ENCODE measurements at regions not wholly inside any gene's neighbourhood (a gene's known extent, or its start where the extent isn't known, plus 50 kb on each side); places are given as distances from the start of the nearest gene placed in this dataset.
"Not testable (repeated sequence)": the region's sequence is repeated elsewhere in the genome, so short reads cannot be mapped to it uniquely, and the experiment has no call there.

GRCh38 chrX:113473418-113473817, 632.8 kb upstream of the AMOT start:
- H3K4me1 ChIP-seq (replicated peaks) = no peaks in the 10 kb centered on the region
- H3K9me3 ChIP-seq = no peaks in the 10 kb centered on the region
- no peaks in the 10 kb centered on the region for H3K36me3 ChIP-seq
- intact Hi-C loops (cut with DNase I) = no loop called here
- DNase-seq (ENCODE audit: low spot score) = no peak
- no peak for TF ChIP-seq CTCF (IDR thresholded peaks at IDR 0.05)
- no peak for TF ChIP-seq POLR2A (IDR thresholded peaks at IDR 0.05)
- no peak for TF ChIP-seq POLR2AphosphoS5 (IDR thresholded peaks at IDR 0.05)
- 74% methylated on average over 3 of the region's 3 CpGs for WGBS
- no peak overlapping the region for H3K27ac ChIP-seq
- no peak overlapping the region for H3K4me3 ChIP-seq
- no peaks in the 10 kb centered on the region for H3K27me3 ChIP-seq (replicated peaks; ENCODE audit: insufficient read depth)

- H3K36me3 ChIP-seq; H3K4me1 ChIP-seq (replicated peaks); DNase-seq (ENCODE audit: low spot score); intact Hi-C loops (cut with DNase I); H3K4me3 ChIP-seq; H3K27ac ChIP-seq; H3K9me3 ChIP-seq; H3K27me3 ChIP-seq (replicated peaks; ENCODE audit: insufficient read depth): not testable (repeated sequence)
- WGBS = 84% methylated on average over 5 of the region's 5 CpGs
Observed at GRCh38 chrX:113473015-113473414, 632.4 kb upstream of the AMOT start.

GRCh38 chrX:113470166-113470565, 629.5 kb upstream of the AMOT start:
- H3K27ac ChIP-seq = no peak overlapping the region
- no peaks in the 10 kb centered on the region for H3K27me3 ChIP-seq (replicated peaks; ENCODE audit: insufficient read depth)
- H3K4me1 ChIP-seq (replicated peaks) = no peaks in the 10 kb centered on the region
- DNase-seq (ENCODE audit: low spot score) = no peak
- no peak overlapping the region for H3K4me3 ChIP-seq
- WGBS = 17% methylated on average over 2 of the region's 4 CpGs
- intact Hi-C loops (cut with DNase I) = no loop called here
- TF ChIP-seq CTCF (IDR thresholded peaks at IDR 0.05) (no peak), POLR2A (IDR thresholded peaks at IDR 0.05) (no peak)
- no peaks in the 10 kb centered on the region for H3K9me3 ChIP-seq
- H3K36me3 ChIP-seq = no peaks in the 10 kb centered on the region

- H3K36me3 ChIP-seq = no peaks in the 10 kb centered on the region
- H3K27ac ChIP-seq = no peak overlapping the region
- WGBS = 42% methylated on average over 2 of the region's 2 CpGs
- no peak for TF ChIP-seq CTCF (IDR thresholded peaks at IDR 0.05)
- no peak for TF ChIP-seq POLR2A (IDR thresholded peaks at IDR 0.05)
- no peak for TF ChIP-seq POLR2AphosphoS5 (IDR thresholded peaks at IDR 0.05)
- no peaks in the 10 kb centered on the region for H3K9me3 ChIP-seq
- DNase-seq (ENCODE audit: low spot score) = no peak
- intact Hi-C loops (cut with DNase I) = no loop called here
- H3K4me3 ChIP-seq = no peak overlapping the region
- no peaks in the 10 kb centered on the region for H3K4me1 ChIP-seq (replicated peaks)
- H3K27me3 ChIP-seq (replicated peaks; ENCODE audit: insufficient read depth) = no peaks in the 10 kb centered on the region
Observed at GRCh38 chrX:113457719-113458118, 617.1 kb upstream of the AMOT start.

GRCh38 chrX:113455582-113455981, 615.0 kb upstream of the AMOT start:
- Histone ChIP-seq H3K4me1 (replicated peaks) (no peaks in the 10 kb centered on the region), H3K27ac (no peak overlapping the region), H3K4me3 (no peak overlapping the region), H3K36me3 (no peaks in the 10 kb centered on the region), H3K27me3 (replicated peaks; ENCODE audit: insufficient read depth) (no peaks in the 10 kb centered on the region), H3K9me3 (no peaks in the 10 kb centered on the region)
- TF ChIP-seq POLR2A (IDR thresholded peaks at IDR 0.05) (no peak), CTCF (IDR thresholded peaks at IDR 0.05) (no peak), POLR2AphosphoS5 (IDR thresholded peaks at IDR 0.05) (no peak)
- DNase-seq (ENCODE audit: low spot score) = no peak
- intact Hi-C loops (cut with DNase I) = no loop called here

GRCh38 chrX:113429011-113429410, 588.4 kb upstream of the AMOT start:
- Histone ChIP-seq H3K27ac (no peak overlapping the region), H3K36me3 (no peaks in the 10 kb centered on the region), H3K4me1 (replicated peaks) (no peaks in the 10 kb centered on the region), H3K4me3 (no peak overlapping the region), H3K9me3 (no peaks in the 10 kb centered on the region), H3K27me3 (replicated peaks; ENCODE audit: insufficient read depth) (no peaks in the 10 kb centered on the region)
- whole genome bisulfite sequencing = 100% methylated on average over 1 of the region's 1 CpG
- no peak for DNase-seq (ENCODE audit: low spot score)
- intact Hi-C loops (cut with DNase I) = no loop called here
- TF ChIP-seq CTCF (IDR thresholded peaks at IDR 0.05) = no peak
- no peak for TF ChIP-seq POLR2AphosphoS5 (IDR thresholded peaks at IDR 0.05)
- no peak for TF ChIP-seq POLR2A (IDR thresholded peaks at IDR 0.05)

All from prostate gland (tissue), 2 donors.